Hypothalamus (tissue), 51 donors: ENCODE measurements at regions not wholly inside any gene's neighbourhood (a gene's known extent, or its start where the extent isn't known, plus 50 kb on each side); places are given as distances from the start of the nearest gene placed in this dataset.
A peak's percentile ranks its signal among the peaks of the same experiment; 100 is the strongest.

Source experiments
- DNase-seq, 51 donors: peaks; one replicate each; lab custom pipeline; 2025; lab: John Stamatoyannopoulos, UW

DNA sequence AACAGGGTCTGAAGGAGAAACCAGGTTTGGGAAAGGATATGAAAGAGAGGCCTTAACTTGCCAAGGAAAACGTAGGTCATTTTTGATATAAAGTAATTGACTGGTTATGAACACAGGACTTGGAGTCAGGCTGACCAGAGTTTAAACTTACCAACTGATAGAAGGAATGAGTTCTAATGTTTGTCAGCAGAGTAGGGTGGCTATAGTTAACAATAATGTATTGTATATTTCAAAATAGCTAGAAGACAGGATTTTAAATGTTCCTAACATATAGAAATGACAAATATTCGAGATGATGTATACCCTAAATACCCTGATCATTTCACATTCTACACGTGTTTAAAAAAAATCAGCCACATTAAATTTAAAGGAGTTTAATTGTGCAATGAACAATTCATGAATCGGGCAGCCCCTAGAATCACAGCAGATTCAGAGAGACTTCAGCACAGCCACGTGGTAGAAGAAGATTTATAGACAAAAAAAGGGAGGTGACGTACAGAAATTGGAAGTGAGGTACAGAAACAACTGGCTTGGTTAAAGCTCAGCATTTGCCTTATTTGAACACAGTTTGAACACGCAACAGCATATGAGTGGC is 52.5 kb upstream of the PLEKHG7 start:
- no peak for DNase-seq

DNA sequence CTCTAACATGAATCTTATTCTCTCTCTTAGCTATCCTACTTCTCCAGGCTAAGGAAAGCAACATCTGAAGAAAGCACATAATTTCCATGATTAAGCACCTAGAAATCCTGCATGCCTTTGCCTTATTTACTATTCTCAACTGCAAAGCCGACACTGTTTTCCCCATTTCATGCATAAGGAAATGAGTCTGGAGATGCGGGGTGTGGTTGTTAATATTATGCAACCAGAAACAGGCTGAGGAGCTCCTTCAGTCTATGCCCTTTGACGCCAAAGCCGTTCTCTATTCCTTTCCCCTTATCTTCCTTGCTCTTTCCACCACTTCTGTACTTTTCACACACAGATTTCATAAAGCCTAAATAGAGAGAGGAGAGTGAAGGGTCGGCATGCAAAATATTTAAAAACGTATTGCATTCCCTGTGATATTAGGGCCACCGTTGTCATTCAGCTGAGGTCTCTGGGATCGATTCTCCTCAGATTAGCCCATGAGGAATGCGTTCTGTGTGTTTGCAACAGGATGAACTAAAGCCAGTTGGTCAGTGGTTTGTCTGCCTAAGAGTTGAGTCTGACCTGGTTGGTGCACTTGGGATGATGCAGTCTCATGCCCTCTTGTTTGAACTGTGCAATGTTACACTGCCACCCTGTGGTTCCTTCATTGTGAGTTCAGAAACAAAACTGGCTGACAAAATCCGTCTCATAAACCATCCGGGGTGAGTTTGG is 53.1 kb upstream of the PLEKHG7 start:
- peak in 32 of 51 donors; percentile 1 to 77 (median 30) for DNase-seq

GRCh38 chr12:92648242-92649031 is 54.4 kb upstream of the PLEKHG7 start:
- DNase-seq, result no peak

DNA sequence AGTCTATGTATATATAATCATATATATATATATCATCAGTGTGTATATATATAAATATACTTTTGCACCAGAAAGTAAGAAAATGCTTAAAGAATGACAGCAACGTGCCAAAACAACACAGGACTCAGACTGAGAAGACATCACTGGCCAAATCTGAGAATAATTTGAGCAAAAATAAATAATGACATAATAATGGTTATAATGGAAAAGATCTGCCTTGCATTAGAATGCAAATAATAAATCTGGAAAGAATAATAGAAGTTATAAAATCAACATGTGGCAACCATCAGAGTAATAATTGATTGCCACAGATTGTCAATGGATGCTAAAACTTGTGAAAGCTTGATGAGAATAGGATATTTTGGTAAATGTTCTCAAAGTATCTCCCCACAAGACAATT is 61.5 kb upstream of the PLEKHG7 start:
- no peak for DNase-seq

DNA sequence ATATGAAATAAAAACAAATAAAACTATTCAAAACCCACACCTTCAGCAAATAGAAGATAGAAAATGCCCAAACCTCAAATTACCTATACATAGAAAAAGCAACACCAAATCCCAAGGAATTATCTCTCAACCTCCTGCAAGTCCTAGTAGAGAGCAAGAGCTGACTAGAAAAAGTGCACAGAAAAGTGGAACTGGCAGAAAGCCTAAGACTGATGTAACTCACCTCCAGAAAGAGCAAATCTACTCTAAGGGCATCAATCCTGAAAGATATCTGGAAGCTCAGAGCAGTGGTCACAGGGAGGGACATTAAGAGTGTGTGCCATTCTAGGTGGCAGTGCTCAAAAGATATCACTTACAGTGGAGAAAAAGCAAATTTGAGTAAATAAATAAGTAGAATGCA is 62.1 kb upstream of the PLEKHG7 start:
- no peak for DNase-seq

- DNase-seq, result no peak
These were observed 63.8 kb upstream of the PLEKHG7 start for GRCh38 chr12:92639017-92639416.

- DNase-seq, result no peak
These were observed 68.1 kb upstream of the PLEKHG7 start for GRCh38 chr12:92634730-92635129.

DNA sequence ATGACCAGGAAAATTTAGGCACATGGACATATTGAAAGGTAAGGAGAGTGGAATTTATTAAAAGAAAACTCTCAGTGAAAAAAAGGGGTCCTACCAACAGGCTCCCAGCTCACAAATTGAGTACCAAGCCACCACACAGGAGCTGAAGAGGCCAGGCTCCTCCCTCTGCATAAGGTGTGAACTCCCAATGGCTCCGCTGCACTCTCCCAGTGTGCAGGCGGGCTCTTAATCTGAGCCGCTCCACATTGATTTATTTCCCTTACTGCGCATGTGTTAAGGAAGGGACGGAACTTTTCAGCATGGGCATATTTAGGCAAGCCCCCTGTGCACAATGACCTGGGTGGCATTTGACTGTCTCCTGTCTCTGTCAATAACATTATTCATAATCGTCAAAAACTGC is 68.6 kb upstream of the PLEKHG7 start:
- no peak for DNase-seq

- DNase-seq, result no peak
These were observed 71.8 kb upstream of the PLEKHG7 start for GRCh38 chr12:92630968-92631367.

DNA sequence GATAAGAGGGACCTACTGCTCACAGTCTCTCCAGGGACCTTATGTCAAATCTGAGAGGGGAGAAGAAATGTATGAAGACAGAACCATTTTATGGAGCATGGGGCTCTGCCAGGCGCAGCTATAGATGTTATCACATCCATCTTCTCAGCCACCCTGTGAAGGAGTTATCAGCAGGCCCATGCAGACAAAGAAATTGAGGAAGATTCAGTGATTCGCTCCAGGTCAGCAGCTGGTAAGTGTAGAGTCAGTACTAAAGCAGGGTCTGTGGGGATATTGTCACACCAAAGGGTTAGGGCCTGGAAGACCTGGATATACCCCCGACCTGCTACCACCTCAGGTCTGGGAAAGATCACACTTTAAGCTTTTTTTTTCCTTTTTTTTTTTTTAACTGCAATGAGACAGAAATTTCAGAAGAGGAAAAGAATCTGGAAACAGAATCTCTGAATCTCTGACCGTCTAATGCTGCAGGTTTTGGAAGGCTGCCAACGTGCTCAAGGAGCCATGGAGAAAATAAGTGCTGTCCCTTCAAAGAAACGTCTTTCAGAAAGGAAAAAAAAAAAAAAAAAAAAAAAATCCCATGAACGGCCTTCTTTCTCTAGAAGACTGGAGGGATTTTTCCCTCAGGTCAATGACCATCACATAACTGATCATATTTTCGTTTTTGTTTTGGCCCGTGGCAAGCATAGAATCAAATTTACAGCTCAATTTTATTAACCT is 73.3 kb upstream of the PLEKHG7 start:
- DNase-seq, result peak in 5 of 51 donors; percentile 1 to 20 (median 4)

- no peak for DNase-seq
These were observed 74.3 kb upstream of the PLEKHG7 start for GRCh38 chr12:92628476-92628875.

- no peak for DNase-seq
These were observed 75.3 kb upstream of the PLEKHG7 start for GRCh38 chr12:92627511-92627910.

- no peak for DNase-seq
These were observed 77.0 kb upstream of the PLEKHG7 start for GRCh38 chr12:92625639-92626310.

GRCh38 chr12:92624236-92624635 is 78.6 kb upstream of the PLEKHG7 start:
- no peak for DNase-seq

- DNase-seq, result no peak
These were observed 79.4 kb upstream of the PLEKHG7 start for GRCh38 chr12:92623386-92623785.

DNA sequence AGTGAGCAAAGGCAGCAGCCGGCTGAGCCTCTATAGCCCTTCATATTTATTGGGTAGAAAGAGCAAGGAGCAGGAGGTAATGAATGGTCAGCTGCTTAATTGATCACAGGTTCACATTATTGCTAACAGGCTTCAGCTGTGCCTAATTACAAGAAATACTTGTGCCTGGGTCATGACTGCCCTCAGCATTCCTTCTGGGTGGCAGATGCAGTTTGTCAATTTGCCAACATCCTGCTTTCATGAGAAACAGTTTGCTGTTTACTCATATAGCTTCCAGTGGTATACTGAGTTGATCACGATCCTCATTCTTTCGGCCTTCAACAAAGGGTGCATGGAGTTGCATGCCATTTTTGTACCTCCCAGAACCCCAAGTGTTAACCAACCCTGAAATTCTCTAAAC is 81.0 kb upstream of the PLEKHG7 start:
- no peak for DNase-seq

DNA sequence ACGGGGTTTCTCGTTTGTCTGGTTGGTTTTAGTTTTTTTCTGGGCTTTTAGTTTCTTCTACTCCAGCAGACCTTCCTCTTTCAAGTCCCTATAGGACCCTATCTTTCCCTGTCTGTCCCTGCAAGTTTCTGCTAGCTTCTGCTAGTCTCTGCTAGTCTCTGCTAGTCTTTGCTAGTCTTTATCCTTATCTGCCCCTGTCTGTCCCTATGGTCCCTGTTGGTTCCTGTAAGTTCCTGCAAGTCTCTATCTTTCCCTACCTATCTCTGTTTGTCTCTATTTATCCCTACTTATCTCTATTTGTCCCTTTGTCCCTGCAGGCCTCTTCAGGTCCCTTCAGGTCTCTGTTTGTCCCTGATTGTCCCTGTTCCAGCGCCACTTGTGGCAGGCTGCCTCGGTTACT is 81.5 kb upstream of the PLEKHG7 start:
- DNase-seq, result no peak

DNA sequence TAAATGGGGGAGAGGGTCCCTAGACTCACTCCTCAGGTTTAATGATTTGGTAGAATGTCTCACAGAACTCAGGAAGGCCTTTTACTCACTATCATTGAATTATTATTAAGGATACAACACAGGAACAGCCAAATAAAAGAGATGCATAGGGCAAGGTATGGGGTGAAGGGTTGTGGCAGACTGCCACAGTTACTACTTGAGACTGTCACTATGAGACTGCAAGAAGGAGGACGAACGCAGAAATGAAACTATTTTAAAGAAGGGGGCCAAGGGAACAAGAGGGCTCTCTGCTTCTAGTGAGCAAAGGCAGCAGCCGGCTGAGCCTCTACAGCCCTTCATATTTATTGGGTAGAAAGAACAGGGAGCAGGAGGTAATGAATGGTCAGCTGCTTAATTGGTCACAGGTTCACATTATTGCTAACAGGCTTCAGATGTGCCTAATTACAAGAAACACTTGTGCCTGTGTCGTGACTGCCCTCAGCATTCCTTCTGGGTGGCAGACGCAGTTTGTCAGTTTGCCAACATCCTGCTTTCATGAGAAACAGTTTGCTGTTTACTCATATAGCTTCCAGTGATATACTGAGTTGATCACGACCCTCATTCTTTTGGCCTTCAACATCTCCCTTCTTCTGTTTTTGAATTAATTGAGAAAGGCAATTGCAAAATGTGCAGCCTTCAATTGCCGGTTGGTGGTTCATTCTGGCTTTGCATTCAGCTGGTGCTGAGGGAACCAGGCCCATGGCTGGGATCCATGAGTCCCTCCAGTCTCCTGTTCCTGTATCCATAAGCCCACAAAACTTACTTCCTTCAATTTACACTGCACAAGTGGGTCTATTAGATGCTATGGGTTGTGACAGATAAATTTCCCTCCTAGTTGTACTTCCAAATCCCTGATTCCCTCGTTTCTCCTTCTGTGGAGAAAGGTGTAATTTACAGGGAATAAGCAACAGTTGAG is 82.8 kb upstream of the PLEKHG7 start:
- peak in 1 of 51 donors; percentile 3 for DNase-seq

DNA sequence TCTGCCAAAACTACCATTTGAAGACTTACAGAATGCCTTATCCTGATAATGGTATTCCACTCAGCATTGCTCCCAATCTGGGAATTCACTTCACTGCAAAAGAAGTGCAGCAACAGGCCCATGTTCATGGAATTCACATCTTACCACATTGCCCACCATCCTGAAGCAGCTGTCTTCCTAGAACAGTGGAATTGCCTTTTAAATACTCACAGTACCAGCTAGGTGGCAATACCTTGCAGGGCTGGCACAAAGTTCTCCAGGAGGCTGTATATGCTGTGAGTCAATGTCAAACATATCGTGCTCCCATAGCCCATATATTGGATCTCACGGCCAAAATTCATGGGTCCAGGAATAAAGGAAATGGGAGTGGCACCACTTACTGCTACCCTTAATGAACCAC is 83.8 kb upstream of the PLEKHG7 start:
- no peak for DNase-seq
